AG09309 (cell line): ENCODE measurements at regions not wholly inside any gene's neighbourhood (a gene's known extent, or its start where the extent isn't known, plus 50 kb on each side); places are given as distances from the start of the nearest gene placed in this dataset.

Source experiments
- DNase-seq: peaks from one replicate; pipeline ENCODE4 v3.0.0-alpha.2; 2010; ENCODE audit warnings: low read depth
- H3K4me3 ChIP-seq: 2 replicates; pipeline ENCODE4 v1.5.1; 2011; ENCODE audit warnings: mild to moderate bottlenecking, low read depth, low read length, moderate library complexity; ENCODE audit not compliant: control insufficient read depth
- CTCF ChIP-seq: IDR thresholded peaks from 2 replicates; pipeline ENCODE4 v1.5.1; 2011; ENCODE audit warnings: mild to moderate bottlenecking, low read depth, low read length, inconsistent platforms; ENCODE audit not compliant: insufficient read depth, control insufficient read depth; ENCODE audit errors: missing control alignments

GRCh38 chr10:61825628-61826027 lies 75.9 kb upstream of the ARID5B start:
- no peak for TF ChIP-seq CTCF
- no peak overlapping the region for H3K4me3 ChIP-seq
- no peak for DNase-seq

GRCh38 chr10:61828034-61828433 lies 73.5 kb upstream of the ARID5B start:
- no peak overlapping the region for H3K4me3 ChIP-seq
- DNase-seq: no peak
- no peak for TF ChIP-seq CTCF

- no peak for TF ChIP-seq CTCF
- no peak overlapping the region for H3K4me3 ChIP-seq
- DNase-seq: no peak
These were observed 72.7 kb upstream of the ARID5B start for GRCh38 chr10:61828788-61829187.

- TF ChIP-seq CTCF: no peak
- no peak overlapping the region for H3K4me3 ChIP-seq
- no peak for DNase-seq
These were observed 71.2 kb upstream of the ARID5B start for GRCh38 chr10:61830072-61830845.

- no peak overlapping the region for H3K4me3 ChIP-seq
- DNase-seq: no peak
- no peak for TF ChIP-seq CTCF
These were observed 70.6 kb upstream of the ARID5B start for GRCh38 chr10:61830846-61831273.

GRCh38 chr10:61832866-61833481 lies 68.5 kb upstream of the ARID5B start:
- no peak overlapping the region for H3K4me3 ChIP-seq
- no peak for TF ChIP-seq CTCF
- DNase-seq: no peak
